ENCODE measurements at regions not wholly inside any gene's neighbourhood (a gene's known extent, or its start where the extent isn't known, plus 50 kb on each side); places are given as distances from the start of the nearest gene placed in this dataset.

GRCh38 chr2:16241166-16242160 lies 301.1 kb downstream of the MYCN start (continued):
- no peak for TF ChIP-seq CHD7 (IDR thresholded peaks at IDR 0.05; ENCODE audit: insufficient replicate concordance, low read length)
- TF ChIP-seq EGR1 (IDR thresholded peaks at IDR 0.05; ENCODE audit: borderline replicate concordance, low read depth, low read length) = no peak
- no peak for TF ChIP-seq CHD1 (IDR thresholded peaks at IDR 0.05; ENCODE audit: low read depth, low read length)
- TF ChIP-seq CHD2 (IDR thresholded peaks at IDR 0.05; ENCODE audit: low read length) = no peak
- no peak for TF ChIP-seq RNF2 (IDR thresholded peaks at IDR 0.05; ENCODE audit: borderline replicate concordance, low read depth, low read length, missing control alignments, poor library complexity, severe bottlenecking)

Measured in H1 (cell line).